Hematopoietic multipotent progenitor cell (in vitro differentiated cells): ENCODE measurements at regions not wholly inside any gene's neighbourhood (a gene's known extent, or its start where the extent isn't known, plus 50 kb on each side); places are given as distances from the start of the nearest gene placed in this dataset.

Experiments used
- DNase-seq, 3 donors: peaks; one replicate each; pipeline ENCODE4 v3.0.0-alpha.2; 2011 to 2015; ENCODE audit warnings: low read depth in 2 of 3, low spot score in 2 of 3

DNA sequence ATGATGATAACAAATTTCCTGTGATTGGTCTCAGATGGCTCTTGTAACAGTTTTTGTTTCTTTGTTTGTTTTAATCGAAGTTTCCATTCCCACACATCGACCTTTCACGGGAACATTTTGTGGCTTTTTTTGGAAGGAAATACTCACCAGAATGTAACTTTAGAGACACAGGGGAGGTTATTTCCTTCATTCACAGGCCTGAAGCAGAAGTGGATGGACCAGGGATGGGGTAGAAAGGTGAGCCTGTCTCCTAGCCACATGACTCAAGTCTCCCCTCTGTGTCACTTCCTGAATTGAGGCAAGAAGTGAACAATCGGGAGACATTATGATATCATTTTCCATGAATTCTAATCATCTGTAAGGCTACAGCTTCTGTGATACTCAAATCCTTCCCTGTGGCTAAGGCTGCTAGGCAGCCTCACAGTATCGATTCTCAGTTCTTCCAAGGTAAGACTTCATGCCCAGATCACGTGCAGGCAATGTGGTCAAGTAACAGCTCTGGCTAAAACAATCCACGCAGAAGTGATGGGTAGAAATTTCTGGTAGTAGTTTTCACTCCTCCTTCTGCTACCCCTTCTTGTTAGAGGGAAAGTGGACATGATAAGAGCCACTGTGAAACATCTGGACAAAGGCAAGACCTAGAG, 203.9 kb upstream of the NEBL start:
- no peak for DNase-seq

- no peak for DNase-seq
Measured at GRCh38 chr10:21100190-21100589, 203.1 kb upstream of the NEBL start.

- DNase-seq = no peak
Measured at GRCh38 chr10:21099291-21100062, 202.4 kb upstream of the NEBL start.

GRCh38 chr10:21097926-21098355, 200.8 kb upstream of the NEBL start:
- DNase-seq = no peak

DNA sequence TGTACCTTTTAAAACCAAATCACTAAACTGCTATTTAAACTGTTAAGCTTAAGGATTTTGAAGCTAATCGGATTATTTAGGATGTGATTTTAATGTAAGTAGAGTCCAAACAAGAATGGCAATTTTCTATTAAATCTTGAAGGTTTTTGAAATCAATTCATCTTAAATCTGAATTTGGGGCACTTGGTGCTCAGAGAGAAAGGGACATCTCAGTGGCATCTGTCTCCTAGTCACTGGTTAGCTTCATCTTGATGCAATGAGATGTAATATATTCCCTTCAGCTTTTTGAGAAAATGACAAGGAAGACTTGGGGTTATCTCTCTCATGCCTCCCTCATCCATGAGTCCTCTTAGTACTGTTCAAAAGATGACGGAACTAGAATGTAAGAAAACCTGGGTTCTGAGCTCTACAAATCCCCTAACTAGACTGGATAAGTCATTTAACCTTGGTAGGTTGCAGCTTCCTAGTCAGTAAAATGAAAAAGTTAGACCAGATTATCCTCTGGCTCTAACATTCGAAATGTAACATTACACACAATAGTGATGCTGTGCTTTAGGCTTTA, 198.5 kb upstream of the NEBL start:
- no peak for DNase-seq

DNA sequence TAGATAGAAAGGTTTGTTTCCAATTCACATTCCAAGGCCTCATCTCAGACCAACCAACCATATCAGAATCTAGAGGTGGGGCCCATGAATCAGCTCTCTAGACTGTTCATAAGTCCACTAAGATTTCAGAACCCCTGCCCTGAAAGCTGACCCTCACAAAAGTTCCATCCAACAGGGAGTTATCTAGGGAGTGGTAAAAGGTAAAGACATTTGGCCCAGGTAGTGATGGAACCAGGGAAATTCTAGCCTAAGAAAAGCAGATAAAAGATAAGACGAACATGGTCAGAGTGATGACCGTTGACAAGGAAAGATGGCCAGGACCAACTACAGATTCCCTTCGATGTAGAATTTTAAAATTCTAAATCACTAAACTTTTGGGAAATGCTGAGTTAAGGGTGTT, 198.0 kb upstream of the NEBL start:
- DNase-seq = no peak

DNA sequence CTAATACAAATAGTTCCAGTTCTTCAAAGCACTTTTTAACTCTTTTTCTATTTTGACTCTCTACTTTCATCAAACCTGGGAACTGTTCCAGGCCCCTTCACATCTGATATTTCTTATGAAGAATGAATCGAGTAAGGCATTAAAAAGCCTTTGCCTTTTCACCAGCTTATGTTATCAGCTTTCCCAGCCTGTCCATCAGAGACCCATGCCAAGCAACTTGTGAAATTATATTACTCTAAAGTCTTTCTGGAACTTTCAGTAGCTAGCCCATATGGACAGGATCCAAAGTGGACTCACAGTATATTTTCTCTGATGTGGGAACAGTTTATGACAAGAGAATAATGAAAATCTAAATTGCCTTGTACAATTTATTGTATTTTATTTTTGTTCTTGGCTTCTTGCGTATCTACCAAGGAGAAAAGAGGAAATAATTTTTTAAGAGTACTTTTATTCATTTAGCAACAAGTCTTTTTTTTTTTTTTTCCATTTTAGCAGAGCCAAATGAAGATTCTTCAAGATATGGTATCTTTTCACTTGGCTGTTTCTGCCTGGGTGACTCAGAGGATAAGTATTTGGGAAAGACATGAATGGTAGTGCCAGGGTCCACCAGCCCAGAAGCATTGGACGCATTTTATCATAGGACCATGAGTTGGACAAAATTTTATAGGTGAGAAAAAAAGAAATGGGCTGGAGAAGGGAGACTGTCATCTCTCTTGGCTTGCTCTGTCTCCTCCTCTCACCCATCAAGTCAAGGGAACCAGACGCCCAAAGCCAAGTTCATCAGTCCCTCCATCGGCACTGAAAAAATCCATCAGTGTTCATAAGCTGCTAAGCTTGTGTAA, 195.8 kb upstream of the NEBL start:
- no peak for DNase-seq

GRCh38 chr10:21090609-21091082, 193.5 kb upstream of the NEBL start:
- DNase-seq = no peak

- DNase-seq = no peak
Measured at GRCh38 chr10:21087476-21087875, 190.4 kb upstream of the NEBL start.

DNA sequence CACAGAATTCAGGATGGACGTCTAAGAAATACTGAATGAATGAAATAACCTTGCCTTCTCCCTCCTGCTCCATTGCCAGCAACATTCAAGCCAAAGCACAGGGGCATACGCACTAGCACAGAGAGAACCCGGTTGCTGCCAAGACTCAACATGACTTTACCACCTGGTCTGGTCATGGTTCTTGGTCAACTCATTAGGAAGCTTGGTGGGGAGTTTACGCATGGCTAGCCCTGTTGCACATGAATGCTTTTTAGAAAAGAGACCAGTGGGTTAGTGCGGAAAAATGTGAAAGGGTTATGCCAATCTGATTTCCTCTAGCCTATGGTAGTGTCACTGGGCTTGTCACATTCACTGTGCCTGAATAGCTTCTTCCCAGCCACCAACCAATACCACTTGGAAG, 187.6 kb upstream of the NEBL start:
- DNase-seq = no peak

GRCh38 chr10:21083861-21084260, 186.8 kb upstream of the NEBL start:
- DNase-seq = no peak

DNA sequence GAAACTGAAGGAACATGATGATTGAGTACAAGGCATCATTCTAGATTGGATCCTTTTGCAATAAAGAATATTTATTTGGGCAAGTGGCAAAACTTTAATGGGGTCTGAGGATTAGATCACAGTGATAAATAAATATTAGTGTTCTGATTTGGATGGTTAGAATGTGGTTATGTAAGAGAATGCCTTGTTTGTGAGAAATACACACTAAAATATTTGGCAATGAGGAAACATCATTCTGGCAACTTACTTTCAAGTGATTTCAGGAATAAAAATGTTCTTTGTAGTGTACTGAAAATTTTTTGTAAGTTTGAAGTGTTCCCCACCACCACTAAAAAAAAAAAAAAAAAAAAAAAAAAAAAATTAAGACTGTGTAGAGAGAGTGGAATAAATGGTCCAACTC, 185.1 kb upstream of the NEBL start:
- no peak for DNase-seq

DNA sequence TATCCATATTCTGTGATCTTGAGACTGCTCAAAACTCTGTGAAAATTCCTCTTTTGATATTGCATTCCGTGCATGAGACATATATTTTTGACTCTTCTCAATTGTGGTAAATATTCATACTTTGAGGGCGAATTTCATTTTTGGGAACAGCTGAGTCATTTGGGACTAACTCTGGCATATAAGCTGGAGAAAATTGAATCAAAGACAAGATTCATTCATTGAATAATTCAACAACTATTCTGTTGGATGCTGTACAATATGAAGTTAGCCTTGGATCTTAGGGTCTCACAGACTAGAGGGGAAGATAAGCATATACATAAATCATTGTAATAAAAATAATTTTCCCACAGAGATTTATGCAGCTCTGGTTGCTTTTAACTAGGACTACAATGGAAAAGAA, 183.2 kb upstream of the NEBL start:
- DNase-seq = no peak

- DNase-seq = no peak
Measured at GRCh38 chr10:21079330-21079658, 182.2 kb upstream of the NEBL start.

GRCh38 chr10:21078410-21079329, 181.6 kb upstream of the NEBL start:
- DNase-seq = peak in 2 of 3 donors; percentile 28 to 71

- no peak for DNase-seq
Measured at GRCh38 chr10:21077681-21078080, 180.6 kb upstream of the NEBL start.

DNA sequence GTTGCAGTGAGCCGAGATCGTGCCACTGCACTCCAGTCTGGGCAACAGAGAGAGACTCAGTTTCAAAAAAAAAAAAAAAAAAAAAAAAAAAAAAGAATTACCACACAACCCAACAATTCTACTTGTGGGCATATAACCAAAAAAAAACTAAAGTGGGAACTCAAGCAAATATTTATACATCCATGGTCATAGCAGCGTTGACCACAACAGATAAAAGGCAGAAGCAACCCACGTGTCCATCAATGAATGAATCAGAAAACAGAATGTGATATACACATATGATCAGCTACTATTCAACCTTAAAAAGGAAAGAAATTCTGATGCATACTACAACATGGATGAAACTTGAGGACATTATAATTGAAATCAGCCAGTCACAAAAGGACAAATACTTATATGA, 179.3 kb upstream of the NEBL start:
- no peak for DNase-seq

GRCh38 chr10:21075880-21076279, 178.8 kb upstream of the NEBL start:
- no peak for DNase-seq

DNA sequence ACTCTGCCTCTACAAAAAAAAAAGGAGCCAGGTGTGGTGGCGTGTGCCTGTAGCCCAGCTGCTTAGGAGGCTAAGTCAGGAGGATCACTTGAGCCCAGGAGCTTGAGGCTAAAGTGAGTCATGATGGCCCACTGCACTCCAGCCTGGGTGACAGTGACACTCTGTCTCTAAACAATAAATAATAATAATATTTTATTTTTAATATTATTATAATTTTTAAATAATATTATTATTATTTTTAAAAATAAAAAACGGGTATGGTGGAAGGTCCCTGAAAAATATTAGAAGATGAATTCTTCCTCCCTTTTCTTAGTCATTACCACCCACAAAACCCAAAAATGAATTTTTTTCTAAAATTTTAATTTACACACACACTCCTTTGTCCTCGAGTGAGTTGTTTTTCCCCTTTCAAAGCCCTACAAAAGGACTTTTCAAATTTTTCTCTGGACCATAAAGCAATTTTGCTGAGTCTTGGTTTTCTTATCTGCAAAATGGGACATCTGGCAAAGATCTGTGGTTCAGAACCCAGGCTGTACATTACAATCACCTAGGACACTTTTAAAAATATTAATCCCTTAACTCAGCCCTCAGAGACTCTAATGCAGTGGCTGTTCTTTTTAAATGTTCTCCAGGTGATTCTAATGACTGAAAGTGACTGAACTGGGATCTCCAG, 174.0 kb upstream of the NEBL start:
- no peak for DNase-seq
